ENCODE measurements at regions not wholly inside any gene's neighbourhood (a gene's known extent, or its start where the extent isn't known, plus 50 kb on each side); places are given as distances from the start of the nearest gene placed in this dataset.

- Histone ChIP-seq H3K36me3 (replicated peaks; ENCODE audit: insufficient read depth, low read length) (no peaks in the 10 kb centered on the region), H4K20me1 (ENCODE audit: insufficient read depth, low read length) (no peaks in the 10 kb centered on the region), H3K4me1 (ENCODE audit: low read length) (no peaks in the 10 kb centered on the region), H3K9ac (ENCODE audit: low read length) (no peak overlapping the region), H2AFZ (ENCODE audit: low read length) (no peak overlapping the region), H3K4me2 (ENCODE audit: low read depth, low read length) (no peak overlapping the region), H3K9me3 (replicated peaks; ENCODE audit: insufficient read depth, low read length) (no peaks in the 10 kb centered on the region), H3K79me2 (ENCODE audit: low read length) (no peaks in the 10 kb centered on the region), H3K27me3 (replicated peaks; ENCODE audit: insufficient read depth, low read length) (no peaks in the 10 kb centered on the region), H3F3A (ENCODE audit: insufficient read depth, low read length) (no peaks in the 10 kb centered on the region), H3K4me3 (ENCODE audit: low read length) (no peak overlapping the region), H3K9me2 (replicated peaks; ENCODE audit: insufficient read depth, low read length) (no peaks in the 10 kb centered on the region), H3K27ac (ENCODE audit: low read length) (no peak overlapping the region)
- no peak for TF ChIP-seq EZH2 (optimal IDR thresholded peaks at IDR 0.05; ENCODE audit: low read depth, low read length)
- DNase-seq: no peak
Observed at GRCh38 chr21:24255591-24255990, 1351.7 kb downstream of the MRPL39 start.

- H3F3A ChIP-seq (ENCODE audit: insufficient read depth, low read length): no peaks in the 10 kb centered on the region
- H3K4me3 ChIP-seq (ENCODE audit: low read length): no peak overlapping the region
- H3K27me3 ChIP-seq (replicated peaks; ENCODE audit: insufficient read depth, low read length): no peaks in the 10 kb centered on the region
- no peak overlapping the region for H3K27ac ChIP-seq (ENCODE audit: low read length)
- H4K20me1 ChIP-seq (ENCODE audit: insufficient read depth, low read length): no peaks in the 10 kb centered on the region
- no peak for DNase-seq
- H3K4me1 ChIP-seq (ENCODE audit: low read length): no peaks in the 10 kb centered on the region
- H3K79me2 ChIP-seq (ENCODE audit: low read length): no peaks in the 10 kb centered on the region
- H3K36me3 ChIP-seq (replicated peaks; ENCODE audit: insufficient read depth, low read length): no peaks in the 10 kb centered on the region
- H3K9ac ChIP-seq (ENCODE audit: low read length): no peak overlapping the region
- no peaks in the 10 kb centered on the region for H3K9me3 ChIP-seq (replicated peaks; ENCODE audit: insufficient read depth, low read length)
- TF ChIP-seq EZH2 (optimal IDR thresholded peaks at IDR 0.05; ENCODE audit: low read depth, low read length): no peak
- no peak for TF ChIP-seq CTCF (IDR thresholded peaks at IDR 0.05; ENCODE audit: low read length)
- H3K9me2 ChIP-seq (replicated peaks; ENCODE audit: insufficient read depth, low read length): no peaks in the 10 kb centered on the region
- no peak overlapping the region for H3K4me2 ChIP-seq (ENCODE audit: low read depth, low read length)
- no peak overlapping the region for H2AFZ ChIP-seq (ENCODE audit: low read length)
Observed at GRCh38 chr21:24225431-24225830, 1381.8 kb downstream of the MRPL39 start.

- H3K27ac ChIP-seq (ENCODE audit: low read length): no peak overlapping the region
- no peak overlapping the region for H3K9ac ChIP-seq (ENCODE audit: low read length)
- no peak overlapping the region for H3K4me2 ChIP-seq (ENCODE audit: low read depth, low read length)
- no peaks in the 10 kb centered on the region for H3K4me1 ChIP-seq (ENCODE audit: low read length)
- no peak overlapping the region for H3K4me3 ChIP-seq (ENCODE audit: low read length)
- no peaks in the 10 kb centered on the region for H3F3A ChIP-seq (ENCODE audit: insufficient read depth, low read length)
- no peak for DNase-seq
- no peaks in the 10 kb centered on the region for H4K20me1 ChIP-seq (ENCODE audit: insufficient read depth, low read length)
- H3K36me3 ChIP-seq (replicated peaks; ENCODE audit: insufficient read depth, low read length): no peaks in the 10 kb centered on the region
- no peaks in the 10 kb centered on the region for H3K27me3 ChIP-seq (replicated peaks; ENCODE audit: insufficient read depth, low read length)
- no peaks in the 10 kb centered on the region for H3K79me2 ChIP-seq (ENCODE audit: low read length)
- no peaks in the 10 kb centered on the region for H3K9me2 ChIP-seq (replicated peaks; ENCODE audit: insufficient read depth, low read length)
- H3K9me3 ChIP-seq (replicated peaks; ENCODE audit: insufficient read depth, low read length): no peaks in the 10 kb centered on the region
- TF ChIP-seq CTCF (IDR thresholded peaks at IDR 0.05; ENCODE audit: low read length) (no peak), EZH2phosphoT487 (IDR thresholded peaks at IDR 0.05; ENCODE audit: low read length) (no peak), EZH2 (optimal IDR thresholded peaks at IDR 0.05; ENCODE audit: low read depth, low read length) (no peak)
- H2AFZ ChIP-seq (ENCODE audit: low read length): no peak overlapping the region
Observed at GRCh38 chr21:24224422-24224821, 1382.9 kb downstream of the MRPL39 start.

- DNase-seq: no peak
- Histone ChIP-seq H3K4me3 (ENCODE audit: low read length) (no peak overlapping the region), H4K20me1 (ENCODE audit: insufficient read depth, low read length) (no peaks in the 10 kb centered on the region), H3K36me3 (replicated peaks; ENCODE audit: insufficient read depth, low read length) (no peaks in the 10 kb centered on the region), H3F3A (ENCODE audit: insufficient read depth, low read length) (no peaks in the 10 kb centered on the region), H3K9me3 (replicated peaks; ENCODE audit: insufficient read depth, low read length) (no peaks in the 10 kb centered on the region), H3K79me2 (ENCODE audit: low read length) (no peaks in the 10 kb centered on the region), H3K9ac (ENCODE audit: low read length) (no peak overlapping the region), H3K4me1 (ENCODE audit: low read length) (no peaks in the 10 kb centered on the region), H3K4me2 (ENCODE audit: low read depth, low read length) (no peak overlapping the region), H3K27ac (ENCODE audit: low read length) (no peak overlapping the region), H3K27me3 (replicated peaks; ENCODE audit: insufficient read depth, low read length) (no peaks in the 10 kb centered on the region), H2AFZ (ENCODE audit: low read length) (no peak overlapping the region), H3K9me2 (replicated peaks; ENCODE audit: insufficient read depth, low read length) (no peaks in the 10 kb centered on the region)
- TF ChIP-seq CTCF (IDR thresholded peaks at IDR 0.05; ENCODE audit: low read length) (no peak), EZH2phosphoT487 (IDR thresholded peaks at IDR 0.05; ENCODE audit: low read length) (no peak), EZH2 (optimal IDR thresholded peaks at IDR 0.05; ENCODE audit: low read depth, low read length) (no peak)
Observed at GRCh38 chr21:24223624-24224023, 1383.7 kb downstream of the MRPL39 start.
